ENCODE measurements at regions not wholly inside any gene's neighbourhood (a gene's known extent, or its start where the extent isn't known, plus 50 kb on each side); places are given as distances from the start of the nearest gene placed in this dataset.
"Not testable (repeated sequence)": the region's sequence is repeated elsewhere in the genome, so short reads cannot be mapped to it uniquely, and the experiment has no call there.

- not testable (repeated sequence) for DNase-seq (ENCODE audit: low read depth, low spot score)
Observed at GRCh38 chr17:30712859-30713258, 111.6 kb downstream of the CRLF3 start.

- DNase-seq (ENCODE audit: low read depth, low spot score) = not testable (repeated sequence)
Observed at GRCh38 chr17:30711626-30712507, 112.6 kb downstream of the CRLF3 start.

GRCh38 chr17:30711176-30711575 lies 113.3 kb downstream of the CRLF3 start:
- not testable (repeated sequence) for DNase-seq (ENCODE audit: low read depth, low spot score)

GRCh38 chr17:30710276-30711088 lies 114.0 kb downstream of the CRLF3 start:
- not testable (repeated sequence) for DNase-seq (ENCODE audit: low read depth, low spot score)

- not testable (repeated sequence) for DNase-seq (ENCODE audit: low read depth, low spot score)
Observed at GRCh38 chr17:30709561-30710275, 114.8 kb downstream of the CRLF3 start.

GRCh38 chr17:30709096-30709495 lies 115.4 kb downstream of the CRLF3 start:
- DNase-seq (ENCODE audit: low read depth, low spot score) = not testable (repeated sequence)

GRCh38 chr17:30708241-30709078 lies 116.0 kb downstream of the CRLF3 start:
- DNase-seq (ENCODE audit: low read depth, low spot score) = peak; percentile 37

GRCh38 chr17:30707724-30708240 lies 116.7 kb downstream of the CRLF3 start:
- not testable (repeated sequence) for DNase-seq (ENCODE audit: low read depth, low spot score)

- DNase-seq (ENCODE audit: low read depth, low spot score) = not testable (repeated sequence)
Observed at GRCh38 chr17:30706461-30707335, 117.8 kb downstream of the CRLF3 start.

- not testable (repeated sequence) for DNase-seq (ENCODE audit: low read depth, low spot score)
Observed at GRCh38 chr17:30706004-30706403, 118.5 kb downstream of the CRLF3 start.

- DNase-seq (ENCODE audit: low read depth, low spot score) = no peak
Observed at GRCh38 chr17:30701498-30701989, 122.9 kb downstream of the CRLF3 start.

- not testable (repeated sequence) for DNase-seq (ENCODE audit: low read depth, low spot score)
Observed at GRCh38 chr17:30700833-30701232, 123.7 kb downstream of the CRLF3 start.

GRCh38 chr17:30697619-30698460 lies 126.7 kb downstream of the CRLF3 start:
- not testable (repeated sequence) for DNase-seq (ENCODE audit: low read depth, low spot score)

GRCh38 chr17:30696234-30696633 lies 128.3 kb downstream of the CRLF3 start:
- no peak for DNase-seq (ENCODE audit: low read depth, low spot score)

- DNase-seq (ENCODE audit: low read depth, low spot score) = not testable (repeated sequence)
Observed at GRCh38 chr17:30695265-30695811, 129.2 kb downstream of the CRLF3 start.

- not testable (repeated sequence) for DNase-seq (ENCODE audit: low read depth, low spot score)
Observed at GRCh38 chr17:30693772-30694171, 130.7 kb downstream of the CRLF3 start.

- DNase-seq (ENCODE audit: low read depth, low spot score) = not testable (repeated sequence)
Observed at GRCh38 chr17:30689266-30690000, 135.1 kb downstream of the CRLF3 start.
